IPS-15b (cell line): ENCODE measurements at regions not wholly inside any gene's neighbourhood (a gene's known extent, or its start where the extent isn't known, plus 50 kb on each side); places are given as distances from the start of the nearest gene placed in this dataset.

Source experiments
- H3K27me3 ChIP-seq: one replicate; pipeline ENCODE4 v1.6.1; 2013; ENCODE audit warnings: low read length; ENCODE audit not compliant: control insufficient read depth, insufficient read depth
- H3K36me3 ChIP-seq: one replicate; pipeline ENCODE4 v1.6.1; 2013; ENCODE audit warnings: low read length; ENCODE audit not compliant: control insufficient read depth, insufficient read depth
- H3K4me1 ChIP-seq: one replicate; pipeline ENCODE4 v1.6.1; 2013; ENCODE audit warnings: mild to moderate bottlenecking, low read length; ENCODE audit not compliant: control insufficient read depth, insufficient read depth
- H3K4me3 ChIP-seq: one replicate; pipeline ENCODE4 v1.5.1; 2013; ENCODE audit warnings: low read depth, low read length
- H3K9ac ChIP-seq: one replicate; pipeline ENCODE4 v1.6.1; 2013; ENCODE audit warnings: low read depth, mild to moderate bottlenecking, low read length
- H3K9me3 ChIP-seq: one replicate; pipeline ENCODE4 v1.6.1; 2013; ENCODE audit warnings: mild to moderate bottlenecking, low read length; ENCODE audit not compliant: control insufficient read depth, insufficient read depth

DNA sequence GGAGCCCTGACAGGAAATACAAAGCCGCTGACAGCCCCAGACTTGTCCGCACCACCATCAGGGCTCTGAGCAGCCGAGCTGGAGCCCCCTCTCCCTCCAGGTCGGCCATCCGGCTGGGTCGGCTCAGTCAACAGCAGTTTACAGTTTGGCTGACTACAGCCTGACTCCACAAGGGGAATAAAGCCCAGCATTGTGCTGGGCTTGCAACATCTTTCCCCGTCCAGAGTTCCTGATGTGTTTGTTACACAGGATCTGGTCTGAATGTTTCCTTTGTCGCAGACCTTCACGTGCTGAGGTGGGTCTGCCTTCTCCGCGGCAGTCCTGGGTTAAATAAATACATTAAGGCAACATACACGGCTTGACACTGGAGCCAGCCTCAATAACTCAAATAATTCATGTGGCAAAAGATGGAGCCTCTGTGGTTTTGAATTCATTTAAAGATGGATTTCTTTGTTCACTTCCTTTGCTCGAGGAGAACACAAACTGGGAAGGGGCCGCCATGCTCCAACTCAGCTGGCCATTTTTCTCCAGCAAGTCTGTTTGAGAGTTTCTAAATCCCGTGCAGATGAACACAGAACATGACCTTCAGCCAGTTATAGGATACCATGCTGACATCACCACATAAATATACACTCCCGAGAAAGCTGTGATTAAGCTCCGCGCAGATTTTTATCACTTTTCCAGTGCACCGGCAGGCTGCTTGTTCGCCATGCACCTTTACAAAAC lies 192.1 kb downstream of the WDR11 start:
- H3K36me3 ChIP-seq = no peaks in the 10 kb centered on the region
- H3K4me3 ChIP-seq = no peak overlapping the region
- H3K4me1 ChIP-seq = no peaks in the 10 kb centered on the region
- no peak overlapping the region for H3K9ac ChIP-seq
- H3K9me3 ChIP-seq = no peaks in the 10 kb centered on the region
- H3K27me3 ChIP-seq = no peaks in the 10 kb centered on the region

DNA sequence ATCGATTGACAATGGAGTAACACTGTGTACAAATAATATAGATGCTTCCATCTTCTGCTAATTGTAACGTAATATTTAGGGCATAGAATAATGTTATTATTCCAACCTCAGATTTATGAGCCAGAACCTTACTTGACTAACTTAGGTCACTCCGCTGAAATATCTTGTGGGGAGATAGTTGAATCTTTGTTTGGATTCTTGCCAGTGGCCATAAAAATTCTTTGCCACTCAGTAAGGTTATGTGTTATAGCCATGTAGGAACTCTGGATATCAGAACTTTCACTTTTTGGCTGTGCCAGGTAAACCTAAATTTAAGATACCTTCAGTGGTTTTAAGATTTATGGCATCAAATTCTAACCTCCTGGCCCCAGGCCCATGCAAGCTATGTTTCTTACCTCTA lies 197.6 kb downstream of the WDR11 start:
- H3K4me3 ChIP-seq = no peak overlapping the region
- no peaks in the 10 kb centered on the region for H3K36me3 ChIP-seq
- H3K4me1 ChIP-seq = no peaks in the 10 kb centered on the region
- no peaks in the 10 kb centered on the region for H3K27me3 ChIP-seq
- H3K9ac ChIP-seq = no peak overlapping the region
- H3K9me3 ChIP-seq = no peaks in the 10 kb centered on the region

DNA sequence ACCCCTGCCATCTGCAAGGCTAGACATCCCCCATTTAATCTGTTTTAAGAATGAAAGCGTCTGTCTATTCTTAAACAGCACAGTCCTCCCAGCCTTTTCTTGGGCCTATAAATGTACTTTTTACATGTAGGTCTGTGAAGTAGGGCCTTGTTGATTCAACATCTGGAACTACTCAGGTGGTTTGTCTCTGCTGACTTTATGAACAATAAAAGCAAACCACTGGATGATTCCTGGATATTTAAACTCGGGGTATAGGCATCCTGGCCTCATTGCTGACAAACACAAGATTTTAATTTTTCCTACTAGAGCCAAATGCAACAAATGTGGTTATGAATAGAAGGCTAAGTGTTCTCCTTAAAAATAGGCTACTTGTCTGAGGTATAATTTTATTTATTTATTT lies 198.3 kb downstream of the WDR11 start:
- H3K9me3 ChIP-seq = no peaks in the 10 kb centered on the region
- no peak overlapping the region for H3K9ac ChIP-seq
- no peak overlapping the region for H3K4me3 ChIP-seq
- no peaks in the 10 kb centered on the region for H3K36me3 ChIP-seq
- H3K27me3 ChIP-seq = no peaks in the 10 kb centered on the region
- H3K4me1 ChIP-seq = no peaks in the 10 kb centered on the region

DNA sequence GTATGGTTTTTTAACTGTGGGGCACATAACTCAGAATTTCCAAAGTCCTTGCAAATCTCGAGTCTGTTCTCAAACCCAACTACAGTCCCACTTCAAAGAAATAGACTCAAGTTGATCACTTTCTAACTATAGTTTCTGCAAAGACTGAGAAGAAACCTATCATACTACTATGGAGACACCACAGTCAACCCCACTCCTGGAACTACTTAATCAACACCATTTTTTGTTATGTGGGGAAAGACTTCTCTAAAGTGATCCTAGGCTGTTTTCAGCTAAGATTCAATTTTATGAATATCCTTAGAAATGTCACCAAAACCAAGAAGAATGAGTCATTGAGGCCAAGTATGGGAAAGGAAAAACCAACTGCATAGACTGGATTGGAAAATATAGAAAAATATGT lies 198.8 kb downstream of the WDR11 start:
- Histone ChIP-seq H3K9me3 (no peaks in the 10 kb centered on the region), H3K4me1 (no peaks in the 10 kb centered on the region), H3K36me3 (no peaks in the 10 kb centered on the region), H3K27me3 (no peaks in the 10 kb centered on the region), H3K4me3 (no peak overlapping the region), H3K9ac (no peak overlapping the region)

DNA sequence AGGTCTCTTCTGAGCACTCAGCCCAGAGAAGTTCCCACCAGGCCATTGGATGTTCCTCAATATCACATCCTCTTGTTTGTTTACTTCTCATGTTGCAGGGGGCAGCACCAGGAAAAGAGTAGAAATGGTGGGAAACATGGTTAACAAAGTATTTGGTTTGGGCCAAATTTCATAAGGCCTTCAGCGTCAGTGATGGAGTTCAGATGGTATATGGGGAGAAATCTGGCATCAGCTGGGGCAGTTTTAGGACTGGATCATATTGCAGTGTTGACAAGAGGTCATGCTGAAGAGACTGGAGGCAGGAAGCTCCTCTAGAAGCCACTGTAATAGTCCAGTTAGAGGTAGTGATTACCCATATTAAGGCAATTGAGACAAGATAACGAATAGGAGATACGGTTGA lies 200.0 kb downstream of the WDR11 start:
- Histone ChIP-seq H3K9ac (no peak overlapping the region), H3K9me3 (no peaks in the 10 kb centered on the region), H3K36me3 (no peaks in the 10 kb centered on the region), H3K4me1 (no peaks in the 10 kb centered on the region), H3K4me3 (no peak overlapping the region), H3K27me3 (no peaks in the 10 kb centered on the region)

DNA sequence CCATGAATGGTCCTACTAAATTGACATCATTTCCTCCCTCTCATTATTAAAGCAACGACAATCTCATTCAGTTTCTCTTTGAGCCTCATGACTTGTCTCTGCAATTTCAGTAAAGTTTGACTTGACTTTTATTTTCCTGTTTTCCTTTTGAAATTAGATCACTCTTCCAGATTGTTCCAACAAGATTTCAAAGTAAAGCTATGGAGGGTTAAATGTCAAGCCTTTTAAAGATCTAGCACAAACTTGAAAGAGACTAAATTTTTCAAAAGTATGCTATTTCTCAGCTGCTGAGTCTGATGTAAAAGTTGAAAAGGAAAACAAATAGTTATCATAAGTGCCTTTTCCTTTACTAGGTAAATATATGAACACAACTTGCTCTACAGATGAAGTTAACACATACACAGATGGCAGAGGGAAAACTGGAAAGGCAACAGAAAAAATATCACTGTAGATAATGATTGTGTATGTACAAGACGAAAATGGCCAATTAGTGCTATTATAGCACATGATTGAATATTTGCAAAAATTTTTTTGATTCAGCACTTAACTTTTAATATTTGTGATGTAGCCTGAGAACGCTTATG lies 200.6 kb downstream of the WDR11 start:
- H3K9me3 ChIP-seq = no peaks in the 10 kb centered on the region
- no peak overlapping the region for H3K4me3 ChIP-seq
- H3K27me3 ChIP-seq = no peaks in the 10 kb centered on the region
- no peaks in the 10 kb centered on the region for H3K36me3 ChIP-seq
- H3K4me1 ChIP-seq = no peaks in the 10 kb centered on the region
- H3K9ac ChIP-seq = no peak overlapping the region

DNA sequence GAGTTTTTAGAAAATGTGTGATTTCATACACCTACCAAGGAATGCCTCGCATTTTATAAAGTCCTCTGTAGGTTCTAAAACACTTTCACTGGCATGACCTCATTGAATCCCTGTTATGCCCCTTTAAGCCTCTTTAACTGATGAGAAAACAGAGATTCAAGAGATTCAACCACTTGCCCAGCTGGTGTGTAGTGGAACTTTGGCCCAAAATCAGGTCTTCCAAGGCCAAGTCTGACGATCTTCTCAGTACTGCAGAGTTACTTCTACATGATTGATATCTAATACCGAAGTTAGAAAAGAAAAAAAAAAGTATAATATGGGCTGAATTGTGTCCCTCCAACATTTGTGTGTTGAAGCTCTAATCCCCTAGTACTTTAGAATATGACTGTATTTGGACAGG lies 202.0 kb downstream of the WDR11 start:
- Histone ChIP-seq H3K9me3 (no peaks in the 10 kb centered on the region), H3K4me3 (no peak overlapping the region), H3K4me1 (no peaks in the 10 kb centered on the region), H3K9ac (no peak overlapping the region), H3K27me3 (no peaks in the 10 kb centered on the region), H3K36me3 (no peaks in the 10 kb centered on the region)

DNA sequence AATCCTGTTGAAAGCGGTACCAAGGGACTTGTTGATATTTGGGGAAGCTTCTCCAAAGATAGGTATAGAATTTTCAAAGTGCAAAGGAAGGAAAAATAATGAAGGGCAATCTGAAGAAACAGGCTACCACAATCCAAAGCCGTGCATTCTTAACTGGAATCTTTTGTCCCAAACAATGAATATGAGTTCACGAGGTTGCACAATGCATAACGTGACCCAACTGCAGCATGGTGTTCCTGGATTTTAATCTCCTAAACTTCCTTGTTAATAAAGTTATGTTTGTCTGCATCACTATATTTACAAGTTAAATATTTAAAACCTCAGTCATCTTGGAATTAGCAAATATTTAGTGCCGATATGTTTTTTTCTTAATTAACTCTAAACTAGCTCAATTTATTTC lies 203.7 kb downstream of the WDR11 start:
- no peaks in the 10 kb centered on the region for H3K27me3 ChIP-seq
- H3K4me3 ChIP-seq = no peak overlapping the region
- no peaks in the 10 kb centered on the region for H3K9me3 ChIP-seq
- no peak overlapping the region for H3K9ac ChIP-seq
- no peaks in the 10 kb centered on the region for H3K36me3 ChIP-seq
- H3K4me1 ChIP-seq = no peaks in the 10 kb centered on the region

DNA sequence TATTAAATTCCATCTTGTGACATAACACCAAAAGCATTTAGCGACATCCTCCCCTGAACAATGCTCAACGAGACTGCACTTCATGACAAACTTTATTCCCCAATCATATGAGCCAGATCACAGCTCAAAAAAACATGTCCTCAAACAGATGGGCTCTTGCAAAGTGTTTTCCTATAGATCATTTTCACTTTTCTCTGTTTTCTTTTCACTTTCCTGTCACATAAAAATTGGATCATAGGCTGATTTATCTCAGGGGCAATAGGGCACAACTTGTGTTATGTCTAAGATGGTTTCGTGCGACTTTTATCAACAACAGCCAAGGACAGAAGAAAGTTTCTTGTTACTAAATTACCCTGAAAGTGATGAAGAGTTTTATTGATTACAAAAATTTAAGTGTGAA lies 206.1 kb downstream of the WDR11 start:
- H3K9ac ChIP-seq = no peak overlapping the region

DNA sequence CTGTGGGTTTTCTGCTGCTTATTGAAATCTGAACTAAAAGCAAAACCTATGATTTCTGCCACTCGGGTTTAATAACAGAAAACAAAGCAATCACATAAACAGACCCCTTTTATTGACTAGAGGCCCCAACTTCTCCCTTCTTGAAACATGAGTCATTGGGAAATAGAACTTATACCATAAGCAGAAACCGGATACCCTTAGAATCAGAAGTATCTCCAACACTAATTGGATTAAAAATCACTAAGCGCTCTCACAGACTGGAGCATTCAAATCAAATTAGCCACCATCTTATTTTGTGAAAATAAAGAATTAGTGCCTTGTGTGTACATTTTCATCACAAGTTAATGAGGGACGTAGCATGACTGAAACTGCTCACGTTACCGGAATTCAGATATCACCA lies 206.9 kb downstream of the WDR11 start:
- Histone ChIP-seq H3K27me3 (no peaks in the 10 kb centered on the region), H3K9ac (no peak overlapping the region), H3K36me3 (no peaks in the 10 kb centered on the region), H3K4me3 (no peak overlapping the region), H3K9me3 (no peaks in the 10 kb centered on the region), H3K4me1 (no peaks in the 10 kb centered on the region)

More for the DNA sequence above, 206.1 kb downstream of the WDR11 start:
- Histone ChIP-seq H3K9me3 (no peaks in the 10 kb centered on the region), H3K4me1 (no peaks in the 10 kb centered on the region), H3K27me3 (no peaks in the 10 kb centered on the region), H3K4me3 (no peak overlapping the region), H3K36me3 (no peaks in the 10 kb centered on the region)

DNA sequence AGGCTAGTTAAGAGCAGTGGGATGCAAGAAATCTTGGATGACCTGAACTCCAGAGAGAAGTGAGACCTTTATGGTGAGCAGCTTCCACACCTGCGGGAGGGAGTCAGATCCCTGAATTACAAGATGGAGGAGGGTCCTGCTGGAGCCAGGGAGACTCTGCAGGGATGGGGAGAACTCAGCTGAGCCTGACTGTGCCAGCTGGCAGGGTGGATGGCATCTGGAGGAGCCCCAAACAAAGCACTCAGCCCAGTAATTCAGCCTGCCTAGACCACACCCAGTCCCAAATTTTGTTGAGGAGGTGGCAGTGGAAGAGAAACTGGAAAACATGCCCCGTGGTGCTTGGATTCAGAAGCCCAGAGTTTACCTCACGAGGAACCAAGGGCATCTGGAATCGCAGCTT lies 208.2 kb downstream of the WDR11 start:
- no peak overlapping the region for H3K9ac ChIP-seq
- H3K4me3 ChIP-seq = no peak overlapping the region
- no peaks in the 10 kb centered on the region for H3K9me3 ChIP-seq
- H3K4me1 ChIP-seq = no peaks in the 10 kb centered on the region
- no peaks in the 10 kb centered on the region for H3K27me3 ChIP-seq
- no peaks in the 10 kb centered on the region for H3K36me3 ChIP-seq

DNA sequence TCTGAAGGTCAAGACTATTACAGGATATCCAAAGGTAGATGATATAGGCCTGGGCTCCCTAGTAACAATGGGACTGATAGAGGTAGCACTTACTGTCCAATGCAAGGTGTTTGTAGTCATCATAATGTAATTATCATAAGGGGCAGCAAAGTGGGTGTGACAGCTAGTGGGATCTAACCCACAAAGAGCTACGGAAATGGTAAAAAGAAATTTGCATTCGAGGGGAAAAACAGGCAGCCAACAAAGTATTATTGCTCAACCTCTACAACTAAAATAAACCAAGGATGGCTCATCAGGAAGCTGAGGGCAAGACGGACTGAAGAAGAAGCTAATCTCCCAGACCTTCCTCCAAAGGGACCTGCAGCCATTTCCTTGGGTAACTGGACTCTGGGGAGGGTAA lies 211.0 kb downstream of the WDR11 start:
- H3K27me3 ChIP-seq = no peaks in the 10 kb centered on the region
- H3K4me1 ChIP-seq = no peaks in the 10 kb centered on the region
- H3K9me3 ChIP-seq = no peaks in the 10 kb centered on the region
- no peak overlapping the region for H3K4me3 ChIP-seq
- no peak overlapping the region for H3K9ac ChIP-seq
- H3K36me3 ChIP-seq = no peaks in the 10 kb centered on the region
